ENCODE measurements at regions not wholly inside any gene's neighbourhood (a gene's known extent, or its start where the extent isn't known, plus 50 kb on each side); places are given as distances from the start of the nearest gene placed in this dataset.

- Histone ChIP-seq H3K4me1 (no peaks in the 10 kb centered on the region), H3K36me3 (no peaks in the 10 kb centered on the region), H3K27ac (no peak overlapping the region), H3K4me3 (no peak overlapping the region), H3K9me3 (no peaks in the 10 kb centered on the region), H3K27me3 (no peaks in the 10 kb centered on the region)
- TF ChIP-seq EP300 (IDR thresholded peaks at IDR 0.05) (no peak), POLR2A (IDR thresholded peaks at IDR 0.05) (no peak), CTCF (IDR thresholded peaks at IDR 0.05) (no peak), POLR2AphosphoS5 (IDR thresholded peaks at IDR 0.05) (no peak)
- whole genome bisulfite sequencing, 5 donors: 48 to 74% (median 62%) methylated on average over 3 of the region's 3 CpGs
- intact Hi-C loops (cut with DNase I; ENCODE audit: low total_unique reads): no loop called here
- no peak for DNase-seq
Observed at GRCh38 chr16:52874042-52874441, 178.7 kb downstream of the CHD9NB start.

DNA sequence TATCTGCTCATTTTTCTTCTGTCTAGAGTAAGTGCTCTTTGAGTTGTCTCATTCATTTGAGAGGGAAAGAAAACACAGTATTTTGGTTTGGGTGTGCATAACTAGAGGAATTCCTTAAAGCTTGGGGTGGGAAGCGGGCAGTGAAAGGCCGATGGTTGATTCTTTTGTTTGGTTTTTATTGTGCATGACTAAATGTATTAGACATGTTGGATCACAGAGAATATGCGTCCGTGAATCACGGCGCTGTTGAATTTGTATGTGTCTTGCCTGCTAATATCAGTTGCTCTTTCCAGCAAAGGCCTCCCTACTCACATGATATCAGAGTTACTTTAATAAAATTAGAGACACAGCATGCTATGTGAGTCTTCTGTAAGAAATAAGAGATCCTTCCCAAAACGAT is 180.0 kb downstream of the CHD9NB start:
- no peak overlapping the region for H3K4me3 ChIP-seq
- intact Hi-C loops (cut with DNase I; ENCODE audit: low total_unique reads): no loop called here
- TF ChIP-seq POLR2A (IDR thresholded peaks at IDR 0.05) (no peak), CTCF (IDR thresholded peaks at IDR 0.05) (no peak)
- no peaks in the 10 kb centered on the region for H3K36me3 ChIP-seq
- H3K4me1 ChIP-seq: no peaks in the 10 kb centered on the region
- no peaks in the 10 kb centered on the region for H3K9me3 ChIP-seq
- no peak for DNase-seq
- no peak overlapping the region for H3K27ac ChIP-seq
- 74 to 93% (median 85%) methylated on average over 7 of the region's 7 CpGs for WGBS, 5 donors
- no peaks in the 10 kb centered on the region for H3K27me3 ChIP-seq

DNA sequence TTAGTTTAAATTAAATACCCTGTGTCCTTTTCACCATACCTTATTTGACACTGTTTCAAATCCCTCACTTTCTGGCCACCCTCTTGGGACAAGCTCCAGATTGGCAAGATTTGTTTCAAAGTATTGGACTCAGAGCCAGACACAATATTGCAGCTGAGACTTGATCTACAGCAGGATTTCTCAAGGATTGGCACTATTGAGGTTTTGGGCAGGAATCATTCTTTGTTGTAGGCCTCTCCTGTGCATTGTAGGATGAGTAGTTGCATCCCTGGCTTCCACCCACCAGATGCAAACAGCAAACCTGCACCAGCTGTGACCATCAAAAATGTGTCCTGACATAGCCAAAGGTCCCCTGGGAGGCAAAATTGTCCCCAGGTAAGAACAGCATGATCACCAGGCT is 181.2 kb downstream of the CHD9NB start:
- no peaks in the 10 kb centered on the region for H3K36me3 ChIP-seq
- H3K4me3 ChIP-seq: no peak overlapping the region
- H3K9me3 ChIP-seq: no peaks in the 10 kb centered on the region
- intact Hi-C loops (cut with DNase I; ENCODE audit: low total_unique reads): no loop called here
- TF ChIP-seq POLR2AphosphoS5 (IDR thresholded peaks at IDR 0.05) (no peak), POLR2A (IDR thresholded peaks at IDR 0.05) (no peak)
- H3K4me1 ChIP-seq: no peaks in the 10 kb centered on the region
- no peak for DNase-seq
- no peak overlapping the region for H3K27ac ChIP-seq
- H3K27me3 ChIP-seq: no peaks in the 10 kb centered on the region

- no peak overlapping the region for H3K4me3 ChIP-seq
- H3K9me3 ChIP-seq: no peaks in the 10 kb centered on the region
- H3K27ac ChIP-seq: no peak overlapping the region
- 0 to 50% (median 24%) methylated on average over 1 of the region's 1 CpG for WGBS, 5 donors
- no peaks in the 10 kb centered on the region for H3K36me3 ChIP-seq
- no peaks in the 10 kb centered on the region for H3K4me1 ChIP-seq
- H3K27me3 ChIP-seq: no peaks in the 10 kb centered on the region
- DNase-seq: no peak
- intact Hi-C loops (cut with DNase I; ENCODE audit: low total_unique reads): no loop called here
- no peak for TF ChIP-seq EP300 (IDR thresholded peaks at IDR 0.05)
- TF ChIP-seq POLR2AphosphoS5 (IDR thresholded peaks at IDR 0.05): no peak
- TF ChIP-seq CTCF (IDR thresholded peaks at IDR 0.05): no peak
- no peak for TF ChIP-seq POLR2A (IDR thresholded peaks at IDR 0.05)
Observed at GRCh38 chr16:52869243-52869642, 183.5 kb downstream of the CHD9NB start.

GRCh38 chr16:52863000-52863399 is 189.7 kb downstream of the CHD9NB start:
- DNase-seq: peak in 1 of 2 donors; percentile 68
- Histone ChIP-seq H3K9me3 (no peaks in the 10 kb centered on the region), H3K36me3 (no peaks in the 10 kb centered on the region), H3K4me3 (no peak overlapping the region), H3K27ac (peak overlapping the region in 1 of 5 donors; percentile 22), H3K27me3 (no peaks in the 10 kb centered on the region), H3K4me1 (peaks cover 0 to 16% (median 5%) of the 10 kb centered on the region in 4 donors)
- WGBS, 5 donors: 22 to 51% (median 30%) methylated on average over 4 of the region's 4 CpGs
- TF ChIP-seq POLR2AphosphoS5 (IDR thresholded peaks at IDR 0.05): peak in 2 of 3 donors; percentile 67 to 71
- no peak for TF ChIP-seq EP300 (IDR thresholded peaks at IDR 0.05)
- no peak for TF ChIP-seq POLR2A (IDR thresholded peaks at IDR 0.05)
- no peak for TF ChIP-seq CTCF (IDR thresholded peaks at IDR 0.05)
- intact Hi-C loops (cut with DNase I; ENCODE audit: low total_unique reads): no loop called here

All from stomach (tissue), 8 donors.